ENCODE measurements at regions not wholly inside any gene's neighbourhood (a gene's known extent, or its start where the extent isn't known, plus 50 kb on each side); places are given as distances from the start of the nearest gene placed in this dataset.
A peak's percentile ranks its signal among the peaks of the same experiment; 100 is the strongest.
"Not testable (repeated sequence)": the region's sequence is repeated elsewhere in the genome, so short reads cannot be mapped to it uniquely, and the experiment has no call there.

DNA sequence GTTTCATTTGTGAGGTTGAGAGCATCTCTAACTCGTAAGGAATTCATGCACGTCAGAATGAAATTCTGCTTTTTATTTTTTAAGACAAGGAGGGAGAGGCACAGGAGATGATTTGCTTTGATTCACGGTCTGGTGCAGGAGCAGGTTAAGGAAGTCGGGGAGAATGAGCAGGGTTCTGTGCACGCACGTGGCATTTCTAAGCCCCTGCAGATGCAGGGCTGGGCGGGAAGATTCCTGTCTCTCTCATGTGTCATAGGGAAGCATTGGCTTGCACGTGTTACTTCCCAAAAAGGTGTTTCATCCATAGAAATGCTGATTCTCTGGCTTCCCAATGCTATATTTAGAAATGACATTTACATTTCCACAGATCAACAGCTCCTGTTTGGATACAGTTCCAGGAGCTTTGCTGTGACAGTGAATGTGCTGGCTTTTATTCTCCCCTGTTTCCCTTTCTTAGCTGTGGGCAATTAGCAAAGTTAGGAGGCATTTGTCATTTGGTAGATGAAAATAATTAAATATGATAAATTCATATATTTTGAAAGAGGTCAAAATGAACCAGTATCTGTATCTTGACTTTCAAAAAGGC lies 119.7 kb upstream of the ZFP64 start:
- no peak for DNase-seq (ENCODE audit: low read depth)

DNA sequence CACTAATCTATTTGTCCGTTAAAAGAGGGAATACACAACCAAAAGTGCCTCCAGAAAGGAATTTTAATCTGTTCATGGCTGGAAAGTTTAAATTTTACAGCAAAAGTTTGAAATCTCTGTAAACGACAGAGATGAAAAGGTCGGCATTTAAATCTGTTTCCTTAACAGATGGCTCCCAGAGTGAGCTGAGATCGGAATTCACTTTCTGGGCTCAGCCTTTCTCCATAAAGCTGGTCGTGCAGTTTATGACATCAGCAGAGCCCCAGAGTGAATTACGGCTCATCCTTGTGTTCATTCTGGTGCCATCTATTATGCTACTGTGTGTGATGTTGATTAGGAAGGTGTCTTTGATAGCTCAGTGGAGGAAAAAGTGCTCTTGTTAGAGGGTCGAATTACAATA lies 117.6 kb upstream of the ZFP64 start:
- DNase-seq (ENCODE audit: low read depth): no peak

DNA sequence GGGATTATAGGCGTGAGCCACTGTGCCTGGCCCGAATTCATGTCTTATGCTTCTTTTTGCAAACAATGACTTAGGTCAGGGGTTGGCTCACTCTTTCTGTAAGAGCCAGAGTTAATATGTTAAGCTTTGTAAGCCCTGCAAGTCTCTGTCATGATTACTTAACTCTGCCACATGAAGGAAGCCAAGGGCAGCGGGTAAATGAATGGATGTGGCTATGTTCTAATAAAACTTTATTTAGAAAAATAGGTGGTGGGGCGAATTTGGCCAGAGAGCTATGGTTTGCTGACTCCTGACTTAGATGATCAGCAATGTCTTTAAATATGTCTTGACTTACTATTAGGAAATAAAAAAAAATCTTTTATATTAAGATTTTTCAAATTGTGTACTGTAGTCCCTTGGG lies 114.9 kb upstream of the ZFP64 start:
- DNase-seq (ENCODE audit: low read depth): no peak

DNA sequence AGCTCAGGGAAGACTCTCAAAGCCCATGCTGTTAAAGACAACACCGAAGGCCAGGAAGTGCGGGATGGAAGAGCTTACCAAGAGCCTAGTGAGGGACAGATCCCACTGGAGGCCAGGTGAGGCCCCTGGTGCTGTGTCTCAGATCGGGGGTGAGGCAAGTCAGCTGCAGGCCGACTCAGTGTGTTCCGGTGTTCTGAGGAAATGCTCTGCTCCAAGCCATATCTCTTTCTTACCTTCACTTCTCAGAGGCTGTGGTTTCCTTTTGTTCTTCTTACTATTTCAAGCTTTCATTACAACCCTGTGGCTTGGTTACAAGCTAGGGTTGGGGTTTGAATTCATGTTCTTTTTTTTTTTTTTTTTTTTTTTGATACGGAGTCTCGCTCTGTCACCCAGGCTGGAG lies 114.3 kb upstream of the ZFP64 start:
- DNase-seq (ENCODE audit: low read depth): no peak

DNA sequence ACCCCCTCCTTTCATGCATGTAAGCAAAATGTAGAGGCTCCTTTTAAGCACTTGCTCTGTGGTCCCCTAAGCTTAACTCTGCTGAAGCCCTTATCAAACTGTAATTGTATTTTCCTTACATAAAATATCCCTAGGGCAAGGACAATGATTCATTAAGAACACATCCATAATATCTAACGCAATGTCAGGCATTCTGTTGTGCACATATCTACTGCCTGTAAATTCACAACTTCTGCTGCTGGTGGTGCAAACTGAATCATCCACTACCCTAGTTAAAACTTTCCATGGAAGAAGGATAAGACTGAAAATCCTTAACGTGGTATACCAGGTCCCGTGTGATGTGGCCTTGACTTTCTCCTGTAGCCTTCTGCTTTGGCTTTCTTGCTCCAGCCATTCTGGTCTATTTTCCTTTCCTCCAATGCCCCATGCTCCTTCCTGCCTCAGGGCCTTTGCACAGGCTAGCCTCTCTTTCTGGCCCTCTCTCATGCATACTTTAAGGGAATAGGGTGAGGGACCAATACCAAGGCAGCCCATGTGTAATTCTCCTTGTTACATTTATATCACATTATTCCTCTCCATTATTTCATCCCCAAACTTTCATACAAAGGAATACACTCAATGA lies 113.6 kb upstream of the ZFP64 start:
- no peak for DNase-seq (ENCODE audit: low read depth)

DNA sequence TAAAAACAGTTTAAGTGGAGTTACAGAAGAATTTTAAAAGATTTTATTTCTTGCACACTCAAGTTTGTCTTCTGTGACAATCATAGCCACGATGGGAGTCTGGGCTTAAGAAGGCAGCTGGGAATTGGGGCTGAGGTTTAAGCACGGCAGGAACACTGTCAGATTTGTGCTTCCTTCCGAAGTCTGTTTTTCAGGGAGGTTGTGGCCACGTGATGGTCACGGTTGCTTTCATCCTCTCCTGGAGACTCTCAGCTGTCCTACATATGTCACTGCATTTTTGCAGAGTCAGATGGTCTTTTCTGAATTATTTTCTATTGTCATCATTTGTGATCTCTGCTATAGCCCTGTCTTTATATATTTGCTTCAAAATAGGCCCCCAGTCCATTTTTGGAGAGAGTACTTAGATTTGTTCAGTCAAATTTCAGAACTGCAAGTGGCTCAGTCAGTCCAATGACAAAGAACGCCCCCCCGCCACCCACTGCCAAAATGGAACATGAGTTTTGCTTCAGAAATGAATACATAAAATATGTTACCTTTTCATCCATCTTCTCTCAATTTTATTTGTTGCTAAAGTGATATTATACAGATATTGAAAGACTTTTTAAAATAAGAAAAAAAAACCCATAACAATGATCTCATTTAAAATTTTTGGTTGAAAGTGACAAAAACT lies 111.8 kb upstream of the ZFP64 start:
- DNase-seq (ENCODE audit: low read depth): no peak

DNA sequence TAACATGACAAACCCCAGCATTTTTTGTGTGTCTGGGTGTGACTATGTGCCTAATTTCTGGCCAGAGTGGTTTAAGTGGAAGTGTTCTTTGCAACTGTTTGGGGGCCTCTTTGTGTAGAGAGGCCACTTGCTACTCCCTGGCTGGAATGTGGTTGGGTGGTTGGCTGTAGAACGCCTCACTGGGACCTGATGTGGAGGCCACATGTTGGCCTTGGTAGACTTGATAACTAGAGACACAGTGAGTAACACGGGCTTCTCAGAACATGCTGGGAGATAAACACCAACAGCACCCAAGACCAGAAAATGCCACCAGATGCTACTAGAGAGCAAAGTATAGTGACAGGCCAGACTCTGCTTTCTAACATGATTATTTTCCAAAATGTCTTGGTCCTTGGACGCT lies 111.2 kb upstream of the ZFP64 start:
- DNase-seq (ENCODE audit: low read depth): no peak

DNA sequence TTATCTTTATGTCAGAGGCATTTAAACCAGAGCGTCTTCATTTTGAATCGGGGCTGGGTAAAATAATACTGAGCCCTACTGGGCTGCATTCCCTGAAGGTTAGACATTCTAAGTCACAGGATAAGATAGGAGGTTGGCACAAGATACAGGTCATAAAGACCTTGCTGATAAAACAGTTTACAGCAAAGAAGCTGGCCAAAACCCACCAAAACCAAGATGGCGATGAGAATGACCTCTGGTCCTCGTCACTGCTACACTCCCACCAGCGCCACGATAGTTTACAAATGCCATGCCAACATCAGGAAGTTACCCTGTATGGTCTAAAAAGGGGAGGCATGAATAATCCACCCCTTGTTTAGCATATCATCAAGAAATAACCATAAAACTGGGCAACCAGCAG lies 110.5 kb upstream of the ZFP64 start:
- not testable (repeated sequence) for DNase-seq (ENCODE audit: low read depth)

DNA sequence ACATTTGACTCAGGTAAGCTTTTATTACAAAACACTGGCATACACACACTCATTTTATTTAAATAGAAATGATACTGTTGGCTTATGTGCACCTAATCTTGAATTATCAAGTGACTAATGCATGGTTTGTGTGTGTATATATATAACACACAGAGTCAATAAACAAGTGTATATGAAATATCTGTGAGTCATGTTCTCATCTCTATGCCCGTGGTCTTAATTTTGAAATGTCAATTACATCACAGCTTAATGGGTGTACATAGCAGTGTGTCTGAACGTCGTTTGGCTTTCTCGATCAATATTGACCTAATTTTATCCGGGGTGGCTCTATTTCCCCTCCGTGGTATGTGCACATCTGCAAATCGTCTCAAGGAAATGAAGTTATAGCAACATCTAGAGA lies 104.0 kb upstream of the ZFP64 start:
- no peak for DNase-seq (ENCODE audit: low read depth)

DNA sequence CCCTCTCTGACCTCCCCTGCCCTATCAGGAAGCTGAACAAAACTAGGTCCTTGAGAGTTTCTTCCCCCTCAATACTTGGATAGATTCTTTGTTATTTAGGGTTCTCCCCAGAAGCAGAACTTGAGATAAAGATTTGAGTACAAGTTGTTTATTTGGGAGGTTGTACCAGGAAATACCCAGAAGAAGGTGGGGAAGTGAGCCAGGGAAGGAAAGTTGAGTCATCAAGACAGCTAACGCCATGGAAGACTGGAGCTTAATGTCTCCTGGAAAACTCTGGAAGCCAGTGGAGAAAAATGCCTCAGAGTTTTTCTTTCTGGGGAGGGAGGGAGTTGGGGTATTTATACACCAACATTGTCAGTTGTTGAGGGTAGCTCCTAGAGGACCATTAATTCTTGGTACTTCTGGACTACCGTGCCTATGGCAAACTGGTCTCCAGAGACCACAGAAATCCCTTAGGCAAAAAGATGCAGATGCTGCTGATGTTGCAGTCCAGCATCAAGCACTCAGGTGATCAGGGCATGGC lies 102.6 kb upstream of the ZFP64 start:
- DNase-seq (ENCODE audit: low read depth): no peak

DNA sequence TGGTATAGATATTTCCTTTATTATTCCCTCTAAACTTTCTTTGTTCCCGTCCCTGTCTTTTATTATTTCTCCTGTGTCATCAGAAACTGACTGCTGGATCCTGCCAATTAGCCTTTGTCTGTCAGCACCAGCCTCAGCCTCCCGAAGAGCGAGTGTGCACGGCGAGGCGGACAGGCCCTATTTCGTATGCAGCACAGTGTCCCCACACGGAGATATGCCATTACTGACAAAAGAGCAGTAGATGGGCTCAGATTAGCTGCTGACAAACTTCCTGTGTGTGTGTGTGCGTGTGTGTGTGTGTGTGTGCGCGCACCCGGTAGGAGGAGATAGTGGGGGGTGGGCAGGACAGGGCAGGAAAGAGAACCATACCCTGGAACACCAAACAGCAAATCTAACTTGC lies 99.5 kb upstream of the ZFP64 start:
- no peak for DNase-seq (ENCODE audit: low read depth)

DNA sequence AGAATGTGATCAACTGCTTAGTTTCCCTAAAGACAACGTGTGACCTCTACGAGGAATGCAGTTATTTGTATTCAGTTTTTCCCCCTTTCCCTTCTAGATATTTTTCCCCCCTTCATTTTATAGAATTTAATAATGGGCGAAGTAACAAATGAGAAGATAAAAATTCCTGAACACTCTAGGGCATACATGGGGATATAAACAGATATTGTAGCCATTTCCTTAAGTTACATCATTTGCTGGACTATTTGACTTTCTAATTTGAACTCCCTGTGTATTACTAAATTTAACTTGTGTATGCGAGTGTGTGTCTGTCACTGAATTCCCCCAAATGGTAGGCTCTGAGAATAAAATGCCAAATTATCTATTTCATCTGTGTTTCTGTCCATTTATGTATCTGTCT lies 99.0 kb upstream of the ZFP64 start:
- DNase-seq (ENCODE audit: low read depth): no peak

DNA sequence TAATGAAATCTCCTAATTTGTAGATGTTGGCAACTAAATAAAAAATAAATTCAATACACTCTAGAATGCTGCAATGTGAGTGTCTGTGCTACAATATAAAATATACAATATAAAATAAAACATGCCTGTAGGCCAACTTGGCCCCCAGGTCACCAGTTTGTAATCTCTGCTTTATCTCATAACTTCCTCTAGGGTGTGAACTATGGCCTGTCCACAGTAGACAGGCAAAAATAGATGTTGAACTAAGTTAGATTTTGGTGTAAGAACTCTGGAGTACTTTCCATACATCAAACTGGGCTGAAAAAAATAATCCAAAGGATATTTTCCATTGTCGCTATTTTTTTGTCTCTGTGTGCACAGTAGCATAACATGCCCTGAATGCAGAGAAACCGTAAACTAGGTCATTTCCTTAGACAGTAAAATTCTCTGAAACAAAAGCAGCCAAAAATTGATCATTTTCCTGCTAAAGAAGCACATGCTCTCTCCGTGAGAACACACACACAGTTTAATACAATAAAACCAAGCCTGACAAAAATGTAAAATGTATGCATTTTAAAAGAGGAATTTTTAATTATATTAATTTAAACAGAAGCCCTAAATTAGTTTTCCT lies 98.5 kb upstream of the ZFP64 start:
- DNase-seq (ENCODE audit: low read depth): no peak

DNA sequence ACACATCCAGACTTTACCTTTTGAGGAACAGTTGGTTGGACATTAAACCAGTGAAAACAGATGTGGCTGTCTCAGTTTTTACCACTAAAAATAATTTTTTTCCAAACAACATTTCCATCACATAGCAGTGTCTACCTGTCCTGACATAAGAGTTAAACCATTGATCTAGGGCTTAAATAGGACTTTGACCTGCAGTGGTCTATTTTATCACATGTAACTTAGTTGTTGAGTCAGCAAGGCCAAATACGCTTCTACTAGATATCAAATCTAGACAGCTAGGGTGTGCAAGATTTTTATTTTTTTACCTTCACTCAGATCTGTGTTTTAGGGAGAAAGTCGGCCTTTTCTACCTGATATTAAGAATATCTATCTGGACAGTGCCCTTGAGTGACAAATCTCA lies 88.8 kb upstream of the ZFP64 start:
- DNase-seq (ENCODE audit: low read depth): no peak

DNA sequence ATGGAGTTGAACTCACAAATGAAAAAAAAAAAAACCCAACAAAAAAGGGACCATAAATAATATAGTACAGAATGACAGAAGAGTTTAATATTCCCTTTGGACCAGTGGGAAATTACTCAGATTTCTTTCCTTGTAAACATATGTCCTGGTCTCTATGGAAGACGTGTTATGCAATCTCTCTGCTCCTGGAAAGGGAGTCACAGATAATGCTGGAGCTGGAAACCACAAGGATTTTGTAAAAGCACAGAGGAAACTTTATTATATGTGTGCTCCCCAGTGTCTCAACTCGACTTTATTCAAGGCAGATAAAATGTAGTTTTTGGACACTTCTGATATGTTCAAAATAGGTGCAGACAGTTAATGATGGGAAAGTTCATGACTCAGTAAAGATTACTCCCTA lies 88.1 kb upstream of the ZFP64 start:
- DNase-seq (ENCODE audit: low read depth): no peak

DNA sequence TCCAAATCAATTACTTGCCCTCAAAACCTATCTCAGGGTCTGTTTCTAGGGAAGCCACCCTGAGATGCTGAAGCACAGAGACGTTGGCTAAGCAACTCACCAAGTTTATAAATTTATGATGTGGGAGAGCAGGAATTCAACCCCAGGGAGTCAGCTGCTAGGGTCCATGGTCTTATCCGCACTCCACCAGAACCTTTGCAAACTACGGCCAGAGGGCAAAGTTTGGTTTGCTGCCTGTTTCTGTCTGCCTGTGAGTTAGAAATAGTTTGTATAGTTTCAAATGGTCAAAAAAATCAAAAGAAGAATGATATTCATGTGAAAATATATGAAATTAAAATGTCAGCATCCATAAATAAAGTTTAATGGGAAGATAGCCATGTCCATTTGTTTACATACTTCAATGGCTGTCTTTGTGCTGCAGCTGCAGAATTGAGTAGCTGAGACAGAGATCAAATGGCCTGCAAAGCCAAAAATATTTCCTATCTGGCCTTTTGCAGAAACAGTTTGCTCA lies 83.7 kb upstream of the ZFP64 start:
- no peak for DNase-seq (ENCODE audit: low read depth)

DNA sequence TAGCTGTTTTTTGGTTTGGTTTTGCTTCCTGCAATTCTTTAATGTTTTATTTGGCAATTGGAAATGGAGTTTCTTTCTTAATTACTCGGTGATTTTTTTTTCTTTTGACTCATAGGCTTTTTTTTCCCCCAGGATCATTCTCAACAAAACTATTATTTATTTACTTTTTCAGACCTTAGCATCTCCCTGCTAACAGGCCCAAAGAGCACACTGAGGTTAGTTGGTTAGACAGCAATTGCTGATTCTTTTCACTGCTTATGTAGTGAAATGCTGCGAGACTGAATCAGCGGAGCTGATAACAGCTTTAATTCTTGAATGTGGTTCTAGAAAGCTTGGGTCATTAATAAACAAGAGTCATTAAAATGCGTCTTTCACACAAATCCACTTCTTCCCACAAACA lies 79.1 kb upstream of the ZFP64 start:
- DNase-seq (ENCODE audit: low read depth): no peak

DNA sequence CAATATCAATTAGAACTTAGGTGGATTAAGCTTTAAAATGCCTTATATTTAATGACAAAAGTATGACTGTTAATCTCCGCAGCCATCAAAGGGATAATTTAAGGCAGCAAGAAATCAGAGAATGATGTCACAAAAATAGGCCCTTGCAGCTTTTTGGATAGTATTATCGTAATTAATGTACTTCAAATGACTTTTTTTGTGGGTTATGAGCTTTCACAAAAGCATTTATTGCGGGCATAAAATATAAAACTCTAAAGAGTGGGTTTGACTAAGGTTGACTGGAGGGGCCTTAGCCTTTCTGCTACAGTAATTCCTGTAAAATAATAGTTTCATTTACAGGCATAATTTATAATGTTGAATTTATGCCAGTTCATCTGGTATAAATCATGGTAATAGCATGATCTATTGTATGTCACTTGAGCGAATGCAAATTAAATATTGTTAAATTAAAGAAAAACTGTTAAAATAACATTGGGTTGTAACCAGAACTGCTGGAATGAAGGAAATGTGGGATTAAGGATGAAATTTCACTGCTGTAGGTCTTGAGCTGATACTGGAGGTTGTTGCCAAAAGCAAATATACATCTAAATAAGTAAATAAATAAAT lies 78.5 kb upstream of the ZFP64 start:
- no peak for DNase-seq (ENCODE audit: low read depth)

DNA sequence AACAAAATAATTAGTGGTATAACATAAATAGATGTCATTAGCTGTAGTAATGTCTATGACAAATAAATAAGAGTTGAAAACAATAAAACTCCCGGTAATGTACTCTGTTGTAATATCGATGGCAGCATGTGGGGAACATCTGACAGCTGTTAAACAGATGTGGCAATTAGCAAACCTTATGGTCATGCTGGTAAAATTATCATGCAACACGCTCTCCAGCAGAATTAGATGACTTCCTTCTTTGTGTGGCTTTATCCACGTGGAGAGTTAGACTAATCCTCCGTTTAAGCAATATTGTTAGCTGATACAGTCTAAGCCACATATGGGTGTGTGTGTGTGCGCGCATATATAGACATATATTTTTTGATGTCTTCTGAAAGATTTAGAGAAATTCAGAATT lies 77.7 kb upstream of the ZFP64 start:
- peak; percentile 56 for DNase-seq (ENCODE audit: low read depth)

DNA sequence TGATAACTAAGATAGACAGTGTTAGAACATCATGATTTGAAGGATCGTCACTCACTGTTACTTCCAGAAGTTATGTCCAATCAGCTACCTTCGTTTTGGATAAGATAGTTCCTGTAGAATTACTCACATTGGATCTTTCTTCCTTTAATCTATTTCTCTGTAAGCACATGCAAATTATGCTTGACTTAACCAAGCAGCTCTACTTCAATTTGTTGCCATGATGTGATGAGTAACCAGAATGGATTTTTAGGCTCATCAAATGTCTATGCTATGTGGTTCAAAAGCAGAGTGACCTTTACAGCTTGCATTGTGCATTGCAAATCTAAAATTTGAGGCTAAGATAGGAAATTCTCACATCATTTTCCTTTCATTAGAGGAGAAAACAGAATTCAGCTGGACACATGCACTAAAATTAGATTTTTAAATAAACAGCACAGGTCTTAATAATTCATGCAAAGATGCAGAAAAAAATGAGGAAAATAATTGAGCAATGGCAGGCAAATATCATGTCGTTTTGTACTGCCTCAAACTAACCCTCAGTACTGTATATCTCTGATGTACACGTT lies 76.7 kb upstream of the ZFP64 start:
- DNase-seq (ENCODE audit: low read depth): peak; percentile 20

DNA sequence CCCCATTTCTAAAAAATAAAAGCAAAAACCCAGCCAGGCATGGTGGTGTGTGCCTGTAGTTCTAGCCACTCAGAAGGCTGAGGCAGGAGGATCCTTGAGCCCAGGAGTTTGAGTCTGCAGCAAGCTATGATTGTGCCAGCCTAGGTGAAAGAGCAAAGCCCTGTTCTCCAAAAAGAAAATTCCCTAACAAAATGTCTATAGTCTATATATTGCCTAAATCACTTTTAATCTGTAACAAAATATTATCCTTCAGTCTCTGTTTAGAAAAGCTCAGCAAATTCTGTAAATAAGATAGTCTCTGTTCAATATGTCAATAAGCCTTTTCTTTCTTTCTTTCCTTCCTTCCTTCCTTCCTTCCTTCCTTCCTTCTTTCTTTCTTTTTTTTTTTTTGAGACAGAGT lies 75.8 kb upstream of the ZFP64 start:
- DNase-seq (ENCODE audit: low read depth): no peak

DNA sequence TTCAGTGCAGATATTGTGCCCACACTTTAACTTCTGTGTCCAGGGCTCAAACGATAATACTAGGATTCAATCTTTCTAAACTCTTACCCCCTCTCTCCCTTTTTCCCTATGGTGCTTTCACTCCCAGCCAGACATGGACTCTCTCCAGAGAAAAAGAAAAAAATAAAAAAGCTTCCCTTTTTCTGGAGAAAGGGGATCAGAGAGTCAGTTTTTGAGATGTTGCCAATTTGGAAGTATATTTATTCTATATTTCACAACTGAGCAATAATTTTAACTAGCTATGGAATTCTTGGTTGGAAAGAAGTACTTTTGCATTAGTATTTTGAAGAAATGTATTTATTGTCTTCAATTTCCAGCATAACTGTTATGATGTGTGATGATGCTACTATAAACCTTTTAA lies 72.2 kb upstream of the ZFP64 start:
- no peak for DNase-seq (ENCODE audit: low read depth)
